Keratinocyte (primary cell): ENCODE measurements at regions not wholly inside any gene's neighbourhood (a gene's known extent, or its start where the extent isn't known, plus 50 kb on each side); places are given as distances from the start of the nearest gene placed in this dataset.

Source experiments
- DNase-seq: peaks from one replicate; pipeline ENCODE4 v3.0.0-alpha.2; 2011; ENCODE audit warnings: low read depth, missing footprints, low spot score
- FAIRE-seq: peaks from 2 replicates; lab custom pipeline; 2011; peaks lifted over from hg19 to GRCh38; lab: Jason Lieb, UNC
- H2AFZ ChIP-seq: 2 replicates; pipeline ENCODE4 v1.6.0; 2012; ENCODE audit warnings: low read length, control low read depth, inconsistent platforms; ENCODE audit not compliant: control insufficient read depth
- H3K27ac ChIP-seq: 2 replicates; pipeline ENCODE4 v1.5.1; 2011; ENCODE audit warnings: low read length; ENCODE audit not compliant: control insufficient read depth, insufficient read depth
- H3K27me3 ChIP-seq: 3 replicates; pipeline ENCODE4 v1.6.0; 2011; ENCODE audit warnings: low read length; ENCODE audit not compliant: control insufficient read depth, insufficient read depth; ENCODE audit errors: extremely low read depth
- H3K36me3 ChIP-seq, 2 experiments: 2 replicates in 1 of 2; 3 replicates in 1 of 2; pipeline ENCODE4 v1.5.1; 2011; ENCODE audit warnings: low read length in 2 of 2, mild to moderate bottlenecking in 1 of 2; ENCODE audit not compliant: control insufficient read depth in 2 of 2, insufficient read depth in 2 of 2; ENCODE audit errors: extremely low read depth in 1 of 2
- H3K4me1 ChIP-seq: 3 replicates; pipeline ENCODE4 v1.5.1; 2011; ENCODE audit warnings: low read length; ENCODE audit not compliant: control insufficient read depth, insufficient read depth; ENCODE audit errors: extremely low read depth
- H3K4me2 ChIP-seq: 3 replicates; pipeline ENCODE4 v1.6.0; 2011; ENCODE audit warnings: low read depth, low read length; ENCODE audit not compliant: control insufficient read depth, insufficient read depth; ENCODE audit errors: extremely low read depth
- H3K4me3 ChIP-seq, 3 experiments: fragments of 200-600 bp in 1 of 3; sonication (generic) in 1 of 3; 2 replicates in 2 of 3; 3 replicates in 1 of 3; pipeline ENCODE4 v1.5.1; 2011 to 2016; ENCODE audit warnings: low read length in 3 of 3, mild to moderate bottlenecking in 3 of 3, control low read depth in 2 of 3, inconsistent platforms in 1 of 3, low read depth in 1 of 3, mixed read lengths in 1 of 3, mixed run types in 1 of 3, moderate library complexity in 1 of 3; ENCODE audit not compliant: control insufficient read depth in 2 of 3, insufficient read depth in 2 of 3; ENCODE audit errors: extremely low read depth in 1 of 3
- H3K79me2 ChIP-seq: 2 replicates; pipeline ENCODE4 v1.6.0; 2012; ENCODE audit warnings: low read length; ENCODE audit not compliant: control insufficient read depth, insufficient read depth
- H3K9ac ChIP-seq: 3 replicates; pipeline ENCODE4 v1.6.0; 2011; ENCODE audit warnings: low read length; ENCODE audit not compliant: control insufficient read depth, insufficient read depth; ENCODE audit errors: extremely low read depth
- H3K9me1 ChIP-seq: 3 replicates; pipeline ENCODE4 v1.6.0; 2011; ENCODE audit warnings: low read length; ENCODE audit not compliant: control insufficient read depth, insufficient read depth; ENCODE audit errors: extremely low read depth
- H3K9me3 ChIP-seq: 2 replicates; pipeline ENCODE4 v1.5.1; 2012; ENCODE audit warnings: low read depth, low read length; ENCODE audit not compliant: control insufficient read depth
- H4K20me1 ChIP-seq: 3 replicates; pipeline ENCODE4 v1.6.0; 2011; ENCODE audit warnings: low read length; ENCODE audit not compliant: control insufficient read depth, insufficient read depth; ENCODE audit errors: extremely low read depth
- EZH2 ChIP-seq: IDR thresholded peaks from one replicate; pipeline ENCODE4 v1.6.1; 2012; ENCODE audit warnings: inconsistent platforms, mild to moderate bottlenecking, low read length, moderate library complexity
- dilution Hi-C: fragments of 300-500 bp; cut with MboI; formaldehyde crosslinking; loops from one replicate; pipeline ENCODE4 v1.7.0; 2020; ENCODE audit warnings: low sequenced_read_pairs; ENCODE audit not compliant: extremely low pct_ligation_motif_present
- TF ChIP-seq, protein P1 (sequence below), 3 experiments: IDR thresholded peaks in 1 of 3; conservative IDR thresholded peaks in 1 of 3; optimal IDR thresholded peaks in 1 of 3; 2 replicates in 2 of 3; 3 replicates in 1 of 3; pipeline versions ENCODE3 to v1.5.1; 2011; ENCODE audit warnings: low read length in 3 of 3, mild to moderate bottlenecking in 3 of 3, moderate library complexity in 2 of 3, control low read depth in 1 of 3, inconsistent platforms in 1 of 3; ENCODE audit not compliant: insufficient read depth in 2 of 3; ENCODE audit errors: extremely low read depth in 1 of 3

DNA sequence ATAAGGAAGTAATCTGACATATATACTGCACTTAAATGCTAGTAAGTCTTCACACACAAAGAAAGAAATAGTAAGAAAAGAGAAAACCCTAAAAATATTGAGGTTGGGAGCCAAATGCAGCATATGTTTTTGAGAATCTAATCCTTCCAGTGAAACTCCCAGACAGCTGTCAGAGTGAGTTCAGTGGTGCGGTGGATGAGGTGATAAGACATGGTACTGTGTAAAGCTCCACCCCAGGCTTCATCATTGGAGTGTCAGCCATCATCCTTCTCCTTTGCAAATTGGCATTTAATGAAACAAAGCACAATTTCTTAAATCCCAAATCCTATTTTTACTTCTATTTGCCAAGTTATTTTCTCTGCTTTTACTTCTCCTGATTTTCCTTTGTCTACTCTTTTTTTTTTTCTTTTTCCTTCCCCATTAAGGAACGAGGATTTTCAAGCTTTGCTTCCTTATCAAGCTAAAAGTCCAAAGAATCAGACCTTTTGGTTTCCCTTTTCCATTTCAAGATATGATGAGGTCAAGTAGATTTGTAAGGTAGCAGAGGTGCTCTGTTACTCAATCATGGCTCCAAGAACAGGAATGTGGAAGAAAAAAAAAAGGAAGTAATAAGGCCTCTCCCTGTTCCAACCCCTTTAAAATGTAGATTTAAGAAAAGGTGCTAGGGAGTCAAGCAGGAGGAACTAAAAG, 343.3 kb downstream of the SETD4 start:
- Histone ChIP-seq H3K9me1 (no peaks in the 10 kb centered on the region), H3K27me3 (no peaks in the 10 kb centered on the region), H3K9me3 (no peaks in the 10 kb centered on the region), H3K36me3 (no peaks in the 10 kb centered on the region), H3K4me2 (no peak overlapping the region), H3K4me3 (no peak overlapping the region), H4K20me1 (no peaks in the 10 kb centered on the region), H3K4me1 (no peaks in the 10 kb centered on the region), H2AFZ (no peak overlapping the region), H3K79me2 (no peaks in the 10 kb centered on the region), H3K9ac (no peak overlapping the region), H3K27ac (no peak overlapping the region)
- dilution Hi-C loops = no loop called here
- DNase-seq (no peak), FAIRE-seq (no peak)
- no peak for TF ChIP-seq EZH2
- TF ChIP-seq, protein P1, sequence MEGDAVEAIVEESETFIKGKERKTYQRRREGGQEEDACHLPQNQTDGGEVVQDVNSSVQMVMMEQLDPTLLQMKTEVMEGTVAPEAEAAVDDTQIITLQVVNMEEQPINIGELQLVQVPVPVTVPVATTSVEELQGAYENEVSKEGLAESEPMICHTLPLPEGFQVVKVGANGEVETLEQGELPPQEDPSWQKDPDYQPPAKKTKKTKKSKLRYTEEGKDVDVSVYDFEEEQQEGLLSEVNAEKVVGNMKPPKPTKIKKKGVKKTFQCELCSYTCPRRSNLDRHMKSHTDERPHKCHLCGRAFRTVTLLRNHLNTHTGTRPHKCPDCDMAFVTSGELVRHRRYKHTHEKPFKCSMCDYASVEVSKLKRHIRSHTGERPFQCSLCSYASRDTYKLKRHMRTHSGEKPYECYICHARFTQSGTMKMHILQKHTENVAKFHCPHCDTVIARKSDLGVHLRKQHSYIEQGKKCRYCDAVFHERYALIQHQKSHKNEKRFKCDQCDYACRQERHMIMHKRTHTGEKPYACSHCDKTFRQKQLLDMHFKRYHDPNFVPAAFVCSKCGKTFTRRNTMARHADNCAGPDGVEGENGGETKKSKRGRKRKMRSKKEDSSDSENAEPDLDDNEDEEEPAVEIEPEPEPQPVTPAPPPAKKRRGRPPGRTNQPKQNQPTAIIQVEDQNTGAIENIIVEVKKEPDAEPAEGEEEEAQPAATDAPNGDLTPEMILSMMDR (optimal IDR thresholded peaks at IDR 0.05 in 1 of 3, IDR thresholded peaks at IDR 0.05 in 1 of 3, conservative IDR thresholded peaks at IDR 0.05 in 1 of 3; ENCODE audit: extremely low read depth in 1 of 3, insufficient read depth in 2 of 3, low read length in 3 of 3) = no peak

DNA sequence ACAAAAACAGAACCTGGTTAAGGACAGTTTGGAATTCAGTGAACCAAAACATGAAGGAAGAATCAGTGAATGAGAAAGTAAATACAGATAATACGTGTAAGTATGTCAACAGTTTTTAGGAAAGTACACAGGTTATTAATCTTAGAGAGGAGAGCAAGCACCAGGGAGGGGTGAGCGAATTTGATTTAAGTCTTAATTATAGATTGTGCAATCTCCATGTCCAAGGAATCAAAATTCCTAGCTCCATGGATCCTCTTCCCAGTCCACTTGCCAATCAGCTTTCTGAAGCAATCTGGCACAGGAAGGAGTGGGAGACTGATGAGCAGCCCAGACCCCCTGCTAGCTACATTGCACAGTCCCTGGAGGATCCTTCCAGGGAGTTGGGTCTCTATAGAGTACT, 346.4 kb downstream of the SETD4 start:
- Histone ChIP-seq H3K4me2 (no peak overlapping the region), H3K4me1 (no peaks in the 10 kb centered on the region), H2AFZ (no peak overlapping the region), H3K27ac (no peak overlapping the region), H3K27me3 (no peaks in the 10 kb centered on the region), H3K9ac (no peak overlapping the region), H3K9me3 (no peaks in the 10 kb centered on the region), H4K20me1 (no peaks in the 10 kb centered on the region), H3K79me2 (no peaks in the 10 kb centered on the region), H3K4me3 (no peak overlapping the region), H3K36me3 (no peaks in the 10 kb centered on the region), H3K9me1 (no peaks in the 10 kb centered on the region)
- dilution Hi-C loops = no loop called here
- TF ChIP-seq, protein P1 (optimal IDR thresholded peaks at IDR 0.05 in 1 of 3, IDR thresholded peaks at IDR 0.05 in 1 of 3, conservative IDR thresholded peaks at IDR 0.05 in 1 of 3; ENCODE audit: extremely low read depth in 1 of 3, insufficient read depth in 2 of 3, low read length in 3 of 3) = no peak
- no peak for TF ChIP-seq EZH2
- DNase-seq (no peak), FAIRE-seq (no peak)
